ENCODE measurements at regions not wholly inside any gene's neighbourhood (a gene's known extent, or its start where the extent isn't known, plus 50 kb on each side); places are given as distances from the start of the nearest gene placed in this dataset.
"Not testable (repeated sequence)": the region's sequence is repeated elsewhere in the genome, so short reads cannot be mapped to it uniquely, and the experiment has no call there.

- not testable (repeated sequence) for TF ChIP-seq GABPA (IDR thresholded peaks at IDR 0.05; ENCODE audit: low read depth); BRCA1 (IDR thresholded peaks at IDR 0.05; ENCODE audit: low read depth, low read length); RAD21 (IDR thresholded peaks at IDR 0.05; ENCODE audit: insufficient read depth, low read depth, low read length); CREB1 (IDR thresholded peaks at IDR 0.05; ENCODE audit: low read depth); MTA2 (IDR thresholded peaks at IDR 0.05; ENCODE audit: low read depth); BACH1 (IDR thresholded peaks at IDR 0.05; ENCODE audit: borderline replicate concordance); TAF1 (IDR thresholded peaks at IDR 0.05; ENCODE audit: borderline replicate concordance, low read depth, low read length); POLR2A (IDR thresholded peaks at IDR 0.05; ENCODE audit: low read depth, low read length); PRDM15 (CRISPR knock-in tag; IDR thresholded peaks at IDR 0.05); ZNF687 (IDR thresholded peaks at IDR 0.05)
- TF ChIP-seq, protein P1, sequence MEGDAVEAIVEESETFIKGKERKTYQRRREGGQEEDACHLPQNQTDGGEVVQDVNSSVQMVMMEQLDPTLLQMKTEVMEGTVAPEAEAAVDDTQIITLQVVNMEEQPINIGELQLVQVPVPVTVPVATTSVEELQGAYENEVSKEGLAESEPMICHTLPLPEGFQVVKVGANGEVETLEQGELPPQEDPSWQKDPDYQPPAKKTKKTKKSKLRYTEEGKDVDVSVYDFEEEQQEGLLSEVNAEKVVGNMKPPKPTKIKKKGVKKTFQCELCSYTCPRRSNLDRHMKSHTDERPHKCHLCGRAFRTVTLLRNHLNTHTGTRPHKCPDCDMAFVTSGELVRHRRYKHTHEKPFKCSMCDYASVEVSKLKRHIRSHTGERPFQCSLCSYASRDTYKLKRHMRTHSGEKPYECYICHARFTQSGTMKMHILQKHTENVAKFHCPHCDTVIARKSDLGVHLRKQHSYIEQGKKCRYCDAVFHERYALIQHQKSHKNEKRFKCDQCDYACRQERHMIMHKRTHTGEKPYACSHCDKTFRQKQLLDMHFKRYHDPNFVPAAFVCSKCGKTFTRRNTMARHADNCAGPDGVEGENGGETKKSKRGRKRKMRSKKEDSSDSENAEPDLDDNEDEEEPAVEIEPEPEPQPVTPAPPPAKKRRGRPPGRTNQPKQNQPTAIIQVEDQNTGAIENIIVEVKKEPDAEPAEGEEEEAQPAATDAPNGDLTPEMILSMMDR (IDR thresholded peaks at IDR 0.05 in 2 of 3, conservative IDR thresholded peaks at IDR 0.05 in 1 of 3; ENCODE audit: control insufficient read depth in 2 of 3, extremely low read depth in 1 of 3, insufficient read depth in 1 of 3, low read depth in 3 of 3, low read length in 3 of 3) = not testable (repeated sequence)
- TF ChIP-seq, protein P2, sequence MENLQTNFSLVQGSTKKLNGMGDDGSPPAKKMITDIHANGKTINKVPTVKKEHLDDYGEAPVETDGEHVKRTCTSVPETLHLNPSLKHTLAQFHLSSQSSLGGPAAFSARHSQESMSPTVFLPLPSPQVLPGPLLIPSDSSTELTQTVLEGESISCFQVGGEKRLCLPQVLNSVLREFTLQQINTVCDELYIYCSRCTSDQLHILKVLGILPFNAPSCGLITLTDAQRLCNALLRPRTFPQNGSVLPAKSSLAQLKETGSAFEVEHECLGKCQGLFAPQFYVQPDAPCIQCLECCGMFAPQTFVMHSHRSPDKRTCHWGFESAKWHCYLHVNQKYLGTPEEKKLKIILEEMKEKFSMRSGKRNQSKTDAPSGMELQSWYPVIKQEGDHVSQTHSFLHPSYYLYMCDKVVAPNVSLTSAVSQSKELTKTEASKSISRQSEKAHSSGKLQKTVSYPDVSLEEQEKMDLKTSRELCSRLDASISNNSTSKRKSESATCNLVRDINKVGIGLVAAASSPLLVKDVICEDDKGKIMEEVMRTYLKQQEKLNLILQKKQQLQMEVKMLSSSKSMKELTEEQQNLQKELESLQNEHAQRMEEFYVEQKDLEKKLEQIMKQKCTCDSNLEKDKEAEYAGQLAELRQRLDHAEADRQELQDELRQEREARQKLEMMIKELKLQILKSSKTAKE (IDR thresholded peaks at IDR 0.05; ENCODE audit: low read depth, poor library complexity, severe bottlenecking) = not testable (repeated sequence)
These were observed 236.4 kb upstream of the NUPR2 start for GRCh38 chr7:56352576-56352975.

Data from GM12878 (cell line).